HG03469 (cell line): ENCODE measurements at regions not wholly inside any gene's neighbourhood (a gene's known extent, or its start where the extent isn't known, plus 50 kb on each side); places are given as distances from the start of the nearest gene placed in this dataset.
A peak's percentile ranks its signal among the peaks of the same experiment; 100 is the strongest.
"Not testable (repeated sequence)": the region's sequence is repeated elsewhere in the genome, so short reads cannot be mapped to it uniquely, and the experiment has no call there.

Source experiments
- ATAC-seq: cut with Tn5 transposase; IDR thresholded peaks from one replicate; pipeline ENCODE4 v1.9.1; 2021; ENCODE audit warnings: mild to moderate bottlenecking, moderate library complexity, moderate number of reproducible peaks; ENCODE audit not compliant: unreplicated experiment

DNA sequence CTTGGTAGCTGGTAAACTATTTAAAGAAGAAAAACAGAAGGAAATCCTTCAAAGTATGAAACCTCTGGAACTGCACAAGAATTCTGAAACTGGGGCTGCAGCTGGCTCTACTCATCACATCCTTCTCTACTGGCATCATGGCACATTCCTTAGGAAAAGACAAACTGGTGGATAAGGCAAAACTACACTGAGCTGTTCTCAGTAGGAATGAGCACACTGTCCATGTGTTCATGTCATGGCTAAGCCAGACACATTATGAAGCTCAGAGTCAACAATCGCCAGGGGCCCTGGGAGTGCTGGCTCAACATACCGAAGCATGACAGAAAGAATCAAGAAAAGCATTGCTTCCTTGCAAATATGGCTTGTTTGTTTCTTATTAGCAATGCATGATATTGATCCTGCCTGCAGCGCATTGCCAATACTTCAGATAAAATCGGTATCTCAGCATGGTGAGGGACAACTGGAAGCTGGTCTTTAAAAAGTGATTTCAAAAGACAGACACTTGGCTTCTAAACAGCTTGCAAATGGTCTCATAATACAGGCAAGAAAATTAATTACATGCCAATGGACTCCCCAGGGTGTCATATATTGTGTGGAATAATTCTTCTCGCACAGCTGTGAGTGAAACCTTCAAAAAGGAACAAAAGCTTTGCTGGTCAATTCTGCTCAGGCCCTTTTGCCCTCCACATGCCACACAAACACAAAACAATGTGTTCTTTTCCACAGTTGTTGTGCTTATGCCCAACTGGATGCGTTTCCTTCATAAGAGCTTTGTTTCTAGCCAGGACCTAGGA is 300.2 kb upstream of the VCX start:
- ATAC-seq = no peak

DNA sequence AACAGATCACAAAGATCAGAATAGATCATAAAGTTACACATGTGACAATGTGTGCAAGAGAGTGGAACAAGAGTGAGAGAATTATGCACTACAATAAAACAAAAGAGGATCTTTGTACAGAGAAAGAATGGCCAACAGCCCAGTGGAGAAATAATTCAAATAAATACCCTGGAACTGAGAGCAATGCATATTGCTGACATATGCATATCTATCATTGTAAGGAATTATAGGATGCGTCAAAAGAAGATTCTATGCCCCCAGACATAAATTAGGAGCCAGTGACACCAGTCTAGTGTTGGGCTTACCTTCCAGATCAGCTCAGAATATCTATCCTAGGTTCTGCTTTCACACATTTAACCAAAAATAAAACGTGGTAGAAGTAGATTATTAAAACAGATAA is 320.1 kb upstream of the VCX start:
- no peak for ATAC-seq

DNA sequence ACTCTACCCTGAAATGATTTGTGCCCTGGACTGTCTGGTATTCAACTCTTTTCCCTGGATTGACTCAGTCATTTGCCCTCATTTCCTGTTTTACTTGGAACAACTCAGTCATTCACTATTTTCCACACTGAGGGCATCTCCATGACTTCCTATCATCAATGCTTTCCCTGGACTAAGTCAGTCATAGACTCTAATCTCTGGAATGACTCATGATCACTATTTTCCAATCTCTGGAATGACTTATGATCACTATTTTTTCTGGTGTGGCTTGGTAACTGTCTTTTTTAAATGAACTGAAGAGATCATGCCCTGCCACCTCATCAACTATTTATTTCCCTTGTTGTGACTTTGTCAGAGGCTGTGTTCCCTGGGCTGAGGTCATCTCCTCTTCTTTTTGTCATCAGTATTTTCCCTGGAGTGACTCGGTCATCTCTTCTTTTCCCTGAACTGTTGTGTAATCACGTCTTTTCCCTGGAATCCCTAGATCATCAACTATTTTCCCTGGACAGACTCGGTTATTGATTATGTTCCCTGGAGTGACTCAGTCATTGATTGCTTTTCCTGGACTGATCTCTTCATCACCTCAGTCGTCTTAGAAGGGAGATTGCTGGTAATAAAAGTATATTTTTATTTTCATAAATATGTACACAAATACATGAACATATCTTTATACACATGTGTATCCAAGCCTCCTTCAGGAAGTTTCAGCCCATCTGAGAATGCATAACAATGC is 327.1 kb upstream of the VCX start:
- no peak for ATAC-seq

DNA sequence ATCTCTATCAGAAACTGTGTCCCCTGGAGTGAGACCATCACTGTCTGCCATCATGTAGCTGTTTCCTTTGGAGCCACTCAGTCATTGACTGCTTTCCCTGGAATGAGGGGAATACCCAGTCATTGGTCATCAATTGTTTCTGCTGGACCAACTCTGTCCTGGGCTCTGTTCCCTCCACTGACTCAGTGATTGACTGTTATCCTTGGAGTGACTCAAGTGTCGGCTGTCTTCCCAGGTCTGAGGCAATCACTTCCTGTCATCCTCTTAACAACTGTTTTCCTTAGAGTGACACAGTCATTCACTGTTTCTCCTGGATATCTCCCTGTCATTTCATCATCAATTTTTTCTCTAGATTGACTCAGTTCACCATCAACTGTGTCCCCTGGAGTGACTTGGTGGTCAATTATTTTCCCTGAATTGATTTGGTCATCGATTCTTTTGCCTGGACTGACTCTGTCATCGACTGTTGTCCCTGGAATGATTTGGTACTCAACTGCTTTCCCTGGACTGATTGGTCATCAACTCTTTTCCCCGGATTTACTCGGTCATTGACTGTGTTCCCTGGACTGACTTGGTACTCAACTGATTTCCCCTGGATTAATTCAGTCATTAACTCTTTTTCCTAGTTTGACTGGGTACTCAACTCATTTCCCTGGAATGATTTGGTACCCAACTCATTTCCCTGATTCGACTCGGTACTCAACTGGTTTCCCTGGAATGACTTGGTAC is 327.9 kb upstream of the VCX start:
- no peak for ATAC-seq

DNA sequence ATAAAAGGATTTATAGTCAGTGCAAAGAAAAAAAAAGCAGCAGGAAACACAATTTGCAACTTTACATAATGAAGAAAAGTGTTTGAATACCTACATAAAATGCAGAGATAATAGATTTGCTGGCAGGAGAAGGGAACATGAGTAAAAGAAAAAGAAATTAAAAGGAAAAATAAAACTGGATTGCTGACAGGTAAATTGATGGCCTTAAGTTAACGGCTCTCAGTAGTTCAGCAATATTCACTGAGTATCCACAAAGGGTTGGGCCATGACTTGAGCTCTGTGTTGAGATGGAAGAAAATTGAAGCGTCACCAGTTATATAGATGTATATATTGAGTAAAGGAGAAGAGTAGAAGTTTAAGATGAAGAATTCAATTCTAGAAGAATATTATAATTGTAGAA is 330.1 kb upstream of the VCX start:
- ATAC-seq = no peak

DNA sequence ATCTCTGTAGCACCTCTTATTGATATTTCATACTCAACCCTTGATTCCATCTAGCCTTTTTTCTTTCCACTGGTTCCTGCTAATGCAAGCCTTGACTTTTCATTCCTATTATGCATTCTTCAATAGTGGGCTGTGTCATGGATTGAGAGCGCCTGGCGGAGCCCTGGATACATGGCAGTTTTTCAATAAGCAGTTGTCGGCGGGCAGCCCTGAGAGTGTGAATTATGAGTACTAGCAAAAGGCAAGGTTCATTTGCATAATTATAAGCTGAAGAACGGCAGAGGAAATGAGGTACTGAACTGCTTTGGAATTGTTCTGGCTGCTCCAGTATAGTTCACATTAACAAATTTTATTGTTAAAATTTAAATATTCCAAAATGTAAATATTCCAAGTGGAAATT is 339.7 kb upstream of the VCX start:
- no peak for ATAC-seq

DNA sequence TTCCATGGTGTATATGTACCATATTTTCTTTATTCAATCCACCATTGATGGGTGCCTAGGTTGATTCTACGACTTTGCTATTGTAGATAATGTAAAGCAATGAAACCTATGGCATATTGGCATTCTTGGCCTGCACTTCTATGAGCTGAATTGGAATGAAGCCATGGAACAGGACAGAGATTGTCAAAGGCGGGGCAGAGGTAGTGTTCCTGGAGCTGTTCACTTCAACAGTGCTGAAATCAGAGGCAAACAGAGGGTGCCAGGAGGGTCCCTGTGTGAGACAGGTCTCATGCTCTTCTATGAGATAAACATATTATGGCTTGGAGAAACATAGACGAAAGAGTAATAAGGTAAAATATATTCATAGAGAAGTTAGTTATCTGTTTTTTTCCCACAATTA is 342.6 kb upstream of the VCX start:
- ATAC-seq = no peak

DNA sequence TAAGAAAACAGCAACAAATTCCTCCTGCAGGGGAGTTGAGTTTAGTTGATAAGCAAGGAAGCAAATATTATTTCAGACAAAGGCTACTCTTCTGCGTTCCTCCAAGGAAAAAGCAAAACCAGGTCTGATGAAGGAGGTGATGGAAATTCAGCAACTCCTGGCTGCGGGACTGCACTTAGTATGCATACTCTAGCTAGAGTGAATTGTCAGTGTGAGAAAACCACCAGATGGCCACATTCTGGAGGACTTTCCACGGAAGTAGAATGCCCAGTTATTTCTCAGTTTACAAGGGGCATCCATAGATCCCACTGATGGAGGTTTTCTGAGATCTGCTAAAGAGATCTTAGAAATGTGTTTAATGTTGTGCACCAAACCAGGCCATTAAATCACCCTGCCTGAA is 338.6 kb upstream of the PUDP start:
- ATAC-seq = no peak

DNA sequence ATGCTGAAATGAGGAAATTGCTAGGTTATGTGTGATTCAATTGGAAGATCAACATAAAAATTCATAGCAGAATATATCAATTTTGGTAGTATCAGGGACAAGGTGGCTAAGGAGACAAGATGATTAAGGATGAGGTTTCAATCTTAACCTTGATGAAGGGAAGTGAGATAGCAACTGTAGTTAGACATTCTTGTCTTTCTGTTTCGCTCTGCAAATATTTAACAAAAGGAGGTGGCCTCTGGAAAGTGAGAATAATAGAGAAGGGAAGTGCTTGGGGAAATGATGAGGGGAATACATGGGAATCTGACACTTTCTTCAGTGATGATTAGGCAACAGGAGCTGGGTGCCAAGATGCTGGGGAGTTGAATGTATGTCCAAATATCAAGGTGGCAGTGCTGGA is 337.1 kb upstream of the PUDP start:
- no peak for ATAC-seq

DNA sequence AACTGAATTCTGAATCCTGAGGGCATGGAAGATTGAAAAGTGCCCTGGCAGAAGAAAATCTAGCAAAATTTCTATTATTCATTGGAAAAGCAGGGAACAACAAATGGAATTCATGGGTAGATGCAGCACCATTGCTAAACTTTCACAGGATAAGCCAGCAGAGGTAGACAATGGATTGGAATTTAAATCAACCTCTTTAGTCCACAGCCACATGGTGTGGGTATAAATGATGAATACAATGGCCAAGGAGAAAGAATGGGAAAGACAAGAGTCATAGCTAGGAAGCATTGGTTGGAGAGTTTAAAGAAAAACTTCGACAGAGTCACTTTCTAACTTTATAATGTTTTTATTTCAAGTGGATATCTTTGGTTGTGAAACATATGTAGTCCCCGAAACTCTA is 332.8 kb upstream of the PUDP start:
- ATAC-seq = no peak

DNA sequence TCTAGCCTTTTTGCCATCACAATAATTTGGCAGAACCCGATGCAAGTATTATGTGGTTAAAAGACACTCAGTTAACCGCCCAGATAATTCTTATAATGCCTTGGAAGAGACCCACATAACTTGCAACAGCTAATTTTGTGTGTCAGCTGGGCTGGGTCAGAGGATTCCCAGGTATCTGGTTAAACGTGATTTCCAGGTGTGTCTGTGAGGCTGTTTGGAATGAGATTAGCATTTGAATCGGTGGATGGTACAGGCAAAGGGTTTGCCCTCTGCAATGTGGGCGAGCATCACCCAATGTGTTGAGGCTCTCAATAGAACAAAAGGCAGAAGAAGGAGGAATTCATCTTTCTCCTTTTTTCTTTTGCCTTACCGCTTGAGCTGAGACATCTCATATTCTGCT is 314.2 kb upstream of the PUDP start:
- no peak for ATAC-seq

DNA sequence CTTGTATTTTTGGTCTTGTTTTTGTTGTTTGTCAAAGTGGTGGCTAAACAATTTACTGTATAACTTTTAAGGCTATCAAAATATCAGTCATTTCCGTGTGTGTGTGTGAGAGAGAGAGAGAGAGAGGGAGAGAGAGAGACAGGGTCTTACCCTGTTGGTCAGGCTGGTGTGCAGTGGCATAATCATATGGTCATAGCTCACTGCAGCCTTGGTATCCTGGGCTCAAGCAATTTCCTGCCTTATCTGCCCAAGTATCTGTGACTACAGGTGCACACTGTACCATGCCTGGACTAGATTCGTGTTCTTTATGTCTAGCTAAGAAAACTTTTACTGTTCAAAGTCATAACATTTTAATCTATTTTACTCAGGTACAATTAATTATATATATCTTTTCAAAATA is 313.1 kb upstream of the PUDP start:
- ATAC-seq = not testable (repeated sequence)

DNA sequence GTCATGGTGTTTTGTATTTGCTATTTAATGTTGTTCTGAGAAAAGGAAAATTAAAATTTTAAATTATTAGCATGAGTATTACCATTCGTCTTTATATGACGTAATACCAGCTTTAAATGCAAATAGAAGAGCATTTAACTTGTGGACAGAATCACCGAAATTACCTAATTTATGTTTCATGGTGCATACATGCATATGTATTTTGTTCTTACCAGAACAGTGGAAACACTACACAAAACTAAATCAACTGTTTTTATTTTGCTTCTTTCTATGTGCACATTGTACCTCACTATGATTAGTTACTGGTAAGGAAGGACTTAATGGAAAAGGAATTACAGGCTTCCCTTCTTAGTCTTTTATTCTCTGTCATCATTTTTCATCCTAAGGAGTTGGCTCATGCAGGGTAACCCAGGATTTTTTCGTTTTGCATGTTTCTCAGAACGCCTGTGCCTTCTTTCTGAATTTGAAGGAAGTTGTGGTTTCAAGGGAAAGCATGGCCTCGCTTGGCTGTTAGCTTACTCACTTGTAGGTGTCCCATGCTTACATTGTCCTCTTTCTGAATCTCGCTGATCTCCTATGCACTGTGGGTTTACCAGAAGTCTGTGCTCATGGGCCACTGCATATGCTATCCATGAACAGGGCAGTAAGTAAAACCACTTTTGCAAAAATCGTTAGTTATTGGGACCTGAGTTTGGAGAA is 300.0 kb upstream of the PUDP start:
- no peak for ATAC-seq

DNA sequence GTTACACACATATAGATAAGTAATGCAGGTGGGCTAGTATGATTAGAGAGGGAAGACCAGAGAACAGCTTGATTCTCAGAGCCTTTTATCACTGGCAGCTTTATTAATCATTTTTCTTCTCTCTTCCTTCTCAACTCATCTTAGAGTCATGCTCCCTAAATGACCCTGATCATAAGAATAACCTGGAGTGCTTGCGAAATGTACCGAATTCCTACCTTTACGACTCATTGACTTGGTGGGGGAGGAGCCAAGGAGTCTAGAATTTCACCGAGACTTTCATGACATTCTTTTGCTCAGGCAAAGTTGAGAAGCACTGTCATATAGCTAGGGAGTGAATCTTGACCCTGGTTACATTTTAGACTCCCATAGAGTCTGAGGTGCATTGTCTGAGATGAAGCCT is 298.9 kb upstream of the PUDP start:
- ATAC-seq = no peak

DNA sequence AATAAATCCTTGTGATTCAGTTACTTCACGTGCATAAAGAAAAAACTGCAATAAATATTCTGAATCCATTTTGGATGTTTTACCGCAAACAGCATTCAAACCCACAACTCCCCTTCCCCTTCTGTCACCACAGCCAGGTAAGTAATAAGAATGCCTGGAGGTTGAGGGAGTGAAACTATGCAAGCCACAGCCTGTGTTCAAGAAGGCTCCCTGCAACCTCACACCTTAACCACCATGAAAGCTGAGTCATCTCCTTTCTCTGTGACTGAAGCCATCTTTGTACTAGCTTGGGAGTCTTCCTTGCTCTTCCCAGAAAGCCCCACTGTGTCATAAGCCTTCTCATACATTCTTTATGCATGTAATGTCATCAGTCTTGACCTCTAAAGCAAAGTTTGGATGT is 297.0 kb upstream of the PUDP start:
- peak; percentile 99 for ATAC-seq

DNA sequence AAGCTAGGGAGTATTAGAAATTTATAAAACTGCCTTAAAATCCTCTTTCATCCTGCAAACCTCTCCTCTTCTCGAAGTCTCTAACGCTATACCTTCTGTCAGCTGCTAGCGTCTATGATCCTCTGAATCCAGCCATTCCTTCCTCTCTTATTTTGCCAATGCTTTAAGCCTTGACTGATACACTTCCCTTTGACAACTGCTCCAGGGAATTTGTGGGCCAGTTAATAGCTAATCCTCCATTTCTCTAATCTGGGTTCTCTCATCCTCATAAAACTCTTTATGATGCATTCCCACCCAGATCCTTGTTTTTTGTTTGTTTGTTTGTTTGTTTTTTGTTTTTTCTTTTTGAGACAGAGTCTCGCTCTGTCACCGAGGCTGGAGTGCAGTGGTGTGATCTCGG is 293.6 kb upstream of the PUDP start:
- no peak for ATAC-seq

DNA sequence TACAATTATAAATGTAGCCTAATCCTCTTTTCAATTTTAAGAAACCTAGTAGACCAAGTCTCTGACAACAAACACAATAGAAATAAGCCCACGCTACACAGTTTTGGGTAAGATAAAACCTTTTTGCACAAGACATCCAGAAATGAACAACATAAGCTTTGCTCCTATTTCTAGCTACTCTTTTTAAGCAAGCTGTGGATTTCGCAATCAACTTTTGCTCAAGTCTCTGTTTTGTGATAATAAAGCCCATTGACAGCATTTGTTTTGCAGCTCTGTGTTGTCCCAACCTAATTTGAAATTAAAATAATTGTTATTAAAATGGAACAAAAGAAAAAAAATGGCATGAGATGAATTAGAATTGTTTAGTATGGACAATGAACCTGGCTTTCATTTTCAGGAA is 287.9 kb upstream of the PUDP start:
- ATAC-seq = no peak

DNA sequence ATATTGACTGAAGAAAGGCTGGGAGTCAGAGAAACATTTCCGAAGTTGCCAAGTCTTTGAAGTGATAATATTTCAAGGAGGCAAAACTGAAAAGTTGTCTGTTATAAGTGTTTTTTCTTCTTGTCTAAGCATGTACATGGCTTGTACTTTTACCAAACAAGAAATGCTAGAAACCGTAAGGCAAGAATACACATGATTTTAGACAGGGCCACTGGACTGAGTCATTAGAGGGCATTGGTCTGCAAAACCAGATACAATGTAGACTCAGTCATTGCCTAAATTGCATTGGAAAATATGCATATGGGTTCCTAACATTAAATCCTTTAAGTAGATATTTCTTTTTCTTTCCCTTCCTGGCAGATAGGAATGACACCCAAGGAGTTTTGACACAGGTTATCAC is 284.9 kb upstream of the PUDP start:
- ATAC-seq = no peak

DNA sequence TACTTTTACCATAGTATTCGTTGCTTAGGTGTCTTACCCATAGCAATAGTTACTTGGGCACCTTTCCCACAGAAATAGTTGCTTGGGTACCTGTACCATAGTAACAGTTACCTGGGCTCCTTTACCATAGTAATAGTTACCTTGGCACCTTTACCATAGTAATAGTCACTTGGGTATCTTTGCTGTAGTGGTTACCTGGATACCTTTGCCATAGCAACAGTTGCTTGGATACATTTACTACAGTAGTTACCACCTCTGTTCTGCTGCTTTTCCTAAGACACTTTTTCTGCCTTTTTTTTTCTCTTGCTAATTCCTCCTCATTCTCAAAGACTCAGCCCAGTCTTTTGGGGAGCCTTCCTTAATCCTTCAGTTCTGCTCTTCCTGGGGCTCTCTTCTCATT is 272.8 kb upstream of the PUDP start:
- ATAC-seq = no peak

DNA sequence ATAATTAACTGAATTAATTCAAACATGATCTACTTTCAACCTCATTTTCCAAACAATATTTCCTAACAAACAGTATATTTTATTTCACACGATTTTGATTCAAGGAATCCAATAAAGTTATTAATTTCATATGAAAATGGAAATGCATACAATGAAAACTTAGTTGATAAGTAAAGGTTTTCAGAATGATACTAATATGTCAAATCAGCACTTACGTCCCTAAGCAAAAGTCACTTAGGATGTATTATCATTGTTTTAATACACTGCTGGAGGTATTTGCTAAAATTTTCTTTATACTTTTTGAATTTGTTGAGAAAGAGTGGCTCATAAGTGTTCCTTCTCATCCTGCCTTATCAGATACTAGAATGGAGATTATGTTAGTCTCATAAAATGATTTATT is 266.8 kb upstream of the PUDP start:
- no peak for ATAC-seq

DNA sequence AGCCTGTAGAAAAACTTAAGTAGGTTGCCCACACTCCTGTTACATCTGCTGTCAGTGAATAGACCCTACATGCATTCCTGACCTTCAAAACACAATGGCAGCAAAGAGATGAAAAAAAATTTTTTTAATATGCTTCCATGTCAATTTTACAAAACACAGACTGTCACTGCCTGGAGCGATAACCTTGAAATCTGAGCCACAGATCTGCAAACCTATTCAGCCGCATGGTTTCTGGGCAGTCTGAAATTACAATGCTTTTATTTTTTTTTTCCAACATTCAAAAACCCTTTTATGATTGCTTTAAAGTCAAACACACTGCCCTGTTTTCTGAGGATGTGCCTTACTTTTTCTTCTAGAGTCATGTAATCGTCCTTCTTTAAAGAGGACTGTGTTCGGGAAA is 264.9 kb upstream of the PUDP start:
- no peak for ATAC-seq
